ENCODE measurements at regions not wholly inside any gene's neighbourhood (a gene's known extent, or its start where the extent isn't known, plus 50 kb on each side); places are given as distances from the start of the nearest gene placed in this dataset.

- peak in 3 of 4 donors; percentile 20 to 49 (median 29) for DNase-seq (ENCODE audit: low read depth in 4 of 4, low spot score in 2 of 4)
Measured at GRCh38 chr4:14196131-14196530, 568.6 kb upstream of the BOD1L1 start.

- no peak for DNase-seq (ENCODE audit: low read depth in 4 of 4, low spot score in 2 of 4)
Measured at GRCh38 chr4:14215116-14215770, 587.7 kb upstream of the BOD1L1 start.

GRCh38 chr4:14217401-14217800 is 589.9 kb upstream of the BOD1L1 start:
- DNase-seq (ENCODE audit: low read depth in 4 of 4, low spot score in 2 of 4): no peak

- DNase-seq (ENCODE audit: low read depth in 4 of 4, low spot score in 2 of 4): no peak
Measured at GRCh38 chr4:14218641-14219040, 591.1 kb upstream of the BOD1L1 start.

- DNase-seq (ENCODE audit: low read depth in 4 of 4, low spot score in 2 of 4): no peak
Measured at GRCh38 chr4:14221176-14221575, 593.7 kb upstream of the BOD1L1 start.

- DNase-seq (ENCODE audit: low read depth in 4 of 4, low spot score in 2 of 4): no peak
Measured at GRCh38 chr4:14222377-14223029, 595.0 kb upstream of the BOD1L1 start.

GRCh38 chr4:14223461-14223860 is 595.9 kb upstream of the BOD1L1 start:
- no peak for DNase-seq (ENCODE audit: low read depth in 4 of 4, low spot score in 2 of 4)

- DNase-seq (ENCODE audit: low read depth in 4 of 4, low spot score in 2 of 4): no peak
Measured at GRCh38 chr4:14225688-14226207, 598.2 kb upstream of the BOD1L1 start.

- DNase-seq (ENCODE audit: low read depth in 4 of 4, low spot score in 2 of 4): no peak
Measured at GRCh38 chr4:14233126-14233525, 605.6 kb upstream of the BOD1L1 start.

GRCh38 chr4:14234307-14234706 is 606.8 kb upstream of the BOD1L1 start:
- DNase-seq (ENCODE audit: low read depth in 4 of 4, low spot score in 2 of 4): no peak

GRCh38 chr4:14236359-14236758 is 608.8 kb upstream of the BOD1L1 start:
- no peak for DNase-seq (ENCODE audit: low read depth in 4 of 4, low spot score in 2 of 4)

- no peak for DNase-seq (ENCODE audit: low read depth in 4 of 4, low spot score in 2 of 4)
Measured at GRCh38 chr4:14237911-14238310, 610.4 kb upstream of the BOD1L1 start.

- no peak for DNase-seq (ENCODE audit: low read depth in 4 of 4, low spot score in 2 of 4)
Measured at GRCh38 chr4:14241574-14241973, 614.0 kb upstream of the BOD1L1 start.

GRCh38 chr4:14247767-14248166 is 620.2 kb upstream of the BOD1L1 start:
- DNase-seq (ENCODE audit: low read depth in 4 of 4, low spot score in 2 of 4): no peak

GRCh38 chr4:14249226-14249625 is 621.7 kb upstream of the BOD1L1 start:
- DNase-seq (ENCODE audit: low read depth in 4 of 4, low spot score in 2 of 4): no peak

GRCh38 chr4:14254252-14254651 is 626.7 kb upstream of the BOD1L1 start:
- DNase-seq (ENCODE audit: low read depth in 4 of 4, low spot score in 2 of 4): no peak

- DNase-seq (ENCODE audit: low read depth in 4 of 4, low spot score in 2 of 4): no peak
Measured at GRCh38 chr4:14254926-14255325, 627.4 kb upstream of the BOD1L1 start.

GRCh38 chr4:14257903-14258302 is 630.4 kb upstream of the BOD1L1 start:
- DNase-seq (ENCODE audit: low read depth in 4 of 4, low spot score in 2 of 4): no peak

- DNase-seq (ENCODE audit: low read depth in 4 of 4, low spot score in 2 of 4): no peak
Measured at GRCh38 chr4:14259936-14260335, 632.4 kb upstream of the BOD1L1 start.

GRCh38 chr4:14260591-14260990 is 633.1 kb upstream of the BOD1L1 start:
- no peak for DNase-seq (ENCODE audit: low read depth in 4 of 4, low spot score in 2 of 4)

GRCh38 chr4:14262221-14262620 is 634.7 kb upstream of the BOD1L1 start:
- DNase-seq (ENCODE audit: low read depth in 4 of 4, low spot score in 2 of 4): no peak

GRCh38 chr4:14264437-14264836 is 636.9 kb upstream of the BOD1L1 start:
- no peak for DNase-seq (ENCODE audit: low read depth in 4 of 4, low spot score in 2 of 4)

Data from left renal cortex interstitium (tissue), 4 donors.